Parathyroid adenoma (tissue), 2 donors: ENCODE measurements at regions not wholly inside any gene's neighbourhood (a gene's known extent, or its start where the extent isn't known, plus 50 kb on each side); places are given as distances from the start of the nearest gene placed in this dataset.

ENCODE experiments used
- H2AFZ ChIP-seq: fragments of 300-600 bp; sonication (generic); one replicate; pipeline ENCODE4 v1.7.0; 2017; ENCODE audit warnings: antibody characterized with exemption, mild to moderate bottlenecking
- H3K27ac ChIP-seq: fragments of 300-600 bp; sonication (generic); one replicate; pipeline ENCODE4 v1.7.0; 2017
- H3K27me3 ChIP-seq: fragments of 300-600 bp; sonication (generic); one replicate; pipeline ENCODE4 v1.7.0; 2017; ENCODE audit warnings: low read length; ENCODE audit not compliant: control insufficient read depth, insufficient read depth
- H3K36me3 ChIP-seq: fragments of 300-600 bp; sonication (generic); one replicate; pipeline ENCODE4 v1.7.0; 2017; ENCODE audit warnings: low read length; ENCODE audit not compliant: control insufficient read depth, insufficient read depth
- H3K4me1 ChIP-seq: fragments of 300-600 bp; sonication (generic); one replicate; pipeline ENCODE4 v1.7.0; 2017; ENCODE audit warnings: control low read depth
- H3K4me2 ChIP-seq: fragments of 300-600 bp; sonication (generic); one replicate; pipeline ENCODE4 v1.7.0; 2017; ENCODE audit warnings: low read length
- H3K4me3 ChIP-seq: fragments of 300-600 bp; sonication (generic); one replicate; pipeline ENCODE4 v1.7.0; 2017; ENCODE audit warnings: low read depth, low read length
- H3K79me2 ChIP-seq: fragments of 300-600 bp; sonication (generic); one replicate; pipeline ENCODE4 v1.7.0; 2017; ENCODE audit warnings: control low read depth
- H3K9ac ChIP-seq: fragments of 300-600 bp; sonication (generic); one replicate; pipeline ENCODE4 v1.7.0; 2017; ENCODE audit warnings: mild to moderate bottlenecking
- H3K9me3 ChIP-seq: fragments of 300-600 bp; sonication (generic); one replicate; pipeline ENCODE4 v1.7.0; 2017; ENCODE audit warnings: low read length; ENCODE audit not compliant: control insufficient read depth
- TF ChIP-seq, protein P1 (sequence below): fragments of 300-600 bp; sonication (generic); IDR thresholded peaks from one replicate; pipeline ENCODE4 v1.7.0; 2017; ENCODE audit warnings: antibody characterized with exemption, mild to moderate bottlenecking
- donor health status: primary hyperparathyroidism.

- Histone ChIP-seq H3K9me3 (no peaks in the 10 kb centered on the region), H3K4me3 (no peak overlapping the region), H3K79me2 (no peaks in the 10 kb centered on the region), H3K36me3 (no peaks in the 10 kb centered on the region), H3K4me1 (no peaks in the 10 kb centered on the region), H3K27ac (no peak overlapping the region), H3K9ac (no peak overlapping the region), H3K4me2 (no peak overlapping the region), H2AFZ (no peak overlapping the region), H3K27me3 (no peaks in the 10 kb centered on the region)
- TF ChIP-seq, protein P1, sequence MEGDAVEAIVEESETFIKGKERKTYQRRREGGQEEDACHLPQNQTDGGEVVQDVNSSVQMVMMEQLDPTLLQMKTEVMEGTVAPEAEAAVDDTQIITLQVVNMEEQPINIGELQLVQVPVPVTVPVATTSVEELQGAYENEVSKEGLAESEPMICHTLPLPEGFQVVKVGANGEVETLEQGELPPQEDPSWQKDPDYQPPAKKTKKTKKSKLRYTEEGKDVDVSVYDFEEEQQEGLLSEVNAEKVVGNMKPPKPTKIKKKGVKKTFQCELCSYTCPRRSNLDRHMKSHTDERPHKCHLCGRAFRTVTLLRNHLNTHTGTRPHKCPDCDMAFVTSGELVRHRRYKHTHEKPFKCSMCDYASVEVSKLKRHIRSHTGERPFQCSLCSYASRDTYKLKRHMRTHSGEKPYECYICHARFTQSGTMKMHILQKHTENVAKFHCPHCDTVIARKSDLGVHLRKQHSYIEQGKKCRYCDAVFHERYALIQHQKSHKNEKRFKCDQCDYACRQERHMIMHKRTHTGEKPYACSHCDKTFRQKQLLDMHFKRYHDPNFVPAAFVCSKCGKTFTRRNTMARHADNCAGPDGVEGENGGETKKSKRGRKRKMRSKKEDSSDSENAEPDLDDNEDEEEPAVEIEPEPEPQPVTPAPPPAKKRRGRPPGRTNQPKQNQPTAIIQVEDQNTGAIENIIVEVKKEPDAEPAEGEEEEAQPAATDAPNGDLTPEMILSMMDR = no peak
These were observed 185.7 kb downstream of the LINC00237 start for GRCh38 chr20:20920433-20920832.

DNA sequence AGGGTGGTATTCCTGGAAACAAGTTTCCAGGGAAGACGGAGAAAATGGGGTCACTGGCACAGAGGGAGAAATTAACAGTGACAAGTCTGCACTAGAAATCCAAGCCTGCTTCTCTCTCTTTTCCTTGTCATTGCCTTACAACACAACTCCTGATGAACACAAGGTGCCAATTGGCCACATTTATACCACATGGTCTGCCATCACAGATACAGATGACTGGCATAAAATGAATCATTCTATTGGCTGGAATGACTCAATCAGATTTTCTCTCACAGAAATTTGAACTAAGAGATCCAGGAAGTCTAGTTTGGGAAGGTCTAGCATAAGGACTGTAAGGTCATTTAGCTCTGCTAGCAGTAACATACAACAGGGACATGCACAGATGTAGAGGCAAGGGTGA lies 190.3 kb downstream of the LINC00237 start:
- Histone ChIP-seq H2AFZ (no peak overlapping the region), H3K9ac (no peak overlapping the region), H3K4me3 (no peak overlapping the region), H3K79me2 (no peaks in the 10 kb centered on the region), H3K4me2 (no peak overlapping the region), H3K27me3 (no peaks in the 10 kb centered on the region), H3K36me3 (no peaks in the 10 kb centered on the region), H3K9me3 (no peaks in the 10 kb centered on the region), H3K4me1 (no peaks in the 10 kb centered on the region), H3K27ac (no peak overlapping the region)
- TF ChIP-seq, protein P1 = no peak

DNA sequence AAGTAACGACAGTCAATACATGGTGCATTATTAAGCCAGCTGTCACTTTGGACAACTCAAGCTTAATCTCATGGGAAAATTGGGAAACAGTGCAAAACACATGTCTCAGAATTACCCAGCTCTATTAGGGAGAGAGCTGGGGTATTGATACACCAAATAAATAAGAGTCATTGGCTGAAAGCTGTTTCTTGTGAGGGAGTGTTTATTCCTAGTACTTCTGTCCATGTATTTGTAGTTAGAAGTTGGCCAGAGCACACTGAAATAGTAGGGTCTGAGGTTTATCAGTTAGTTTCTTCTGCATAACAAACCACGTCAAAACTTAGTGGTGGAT lies 192.0 kb upstream of the RALGAPA2 start:
- Histone ChIP-seq H2AFZ (no peak overlapping the region), H3K36me3 (no peaks in the 10 kb centered on the region), H3K27ac (no peak overlapping the region), H3K9me3 (no peaks in the 10 kb centered on the region), H3K4me2 (no peak overlapping the region), H3K27me3 (no peaks in the 10 kb centered on the region), H3K9ac (no peak overlapping the region), H3K4me3 (no peak overlapping the region), H3K4me1 (no peaks in the 10 kb centered on the region), H3K79me2 (no peaks in the 10 kb centered on the region)
- TF ChIP-seq, protein P1 = no peak

- Histone ChIP-seq H3K9me3 (no peaks in the 10 kb centered on the region), H3K27ac (no peak overlapping the region), H3K4me3 (no peak overlapping the region), H3K4me2 (no peak overlapping the region), H3K79me2 (no peaks in the 10 kb centered on the region), H2AFZ (no peak overlapping the region), H3K27me3 (no peaks in the 10 kb centered on the region), H3K4me1 (no peaks in the 10 kb centered on the region), H3K9ac (no peak overlapping the region), H3K36me3 (no peaks in the 10 kb centered on the region)
- TF ChIP-seq, protein P1 = no peak
These were observed 191.5 kb upstream of the RALGAPA2 start for GRCh38 chr20:20903773-20904500.

DNA sequence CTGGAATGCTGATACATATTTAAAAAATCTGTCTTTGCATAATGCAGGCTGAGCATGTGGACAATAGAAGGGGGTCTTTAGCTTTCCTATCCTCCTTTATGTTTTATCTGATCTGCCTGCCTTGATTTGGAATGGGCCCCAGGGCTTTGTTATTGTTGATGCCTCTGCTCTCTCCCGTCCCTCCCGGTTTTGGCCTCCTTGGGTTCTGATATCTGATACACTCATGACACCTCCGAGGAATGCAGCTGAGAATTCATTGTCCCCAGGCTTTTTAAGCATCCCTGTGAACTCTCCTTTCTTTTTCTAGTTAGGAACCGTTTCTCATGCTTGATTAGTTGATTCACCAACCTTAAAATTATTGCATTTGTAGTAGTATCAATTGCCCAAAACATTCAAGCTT lies 185.5 kb upstream of the RALGAPA2 start:
- TF ChIP-seq, protein P1 = no peak
- no peak overlapping the region for H3K27ac ChIP-seq
- no peak overlapping the region for H2AFZ ChIP-seq
- no peaks in the 10 kb centered on the region for H3K36me3 ChIP-seq
- H3K27me3 ChIP-seq = no peaks in the 10 kb centered on the region
- H3K4me2 ChIP-seq = no peak overlapping the region
- H3K9me3 ChIP-seq = no peaks in the 10 kb centered on the region
- no peak overlapping the region for H3K9ac ChIP-seq
- H3K79me2 ChIP-seq = no peaks in the 10 kb centered on the region
- H3K4me3 ChIP-seq = no peak overlapping the region
- H3K4me1 ChIP-seq = no peaks in the 10 kb centered on the region
